Muscle of leg (tissue), 3 donors: ENCODE measurements at regions not wholly inside any gene's neighbourhood (a gene's known extent, or its start where the extent isn't known, plus 50 kb on each side); places are given as distances from the start of the nearest gene placed in this dataset.
A peak's percentile ranks its signal among the peaks of the same experiment; 100 is the strongest.

Experiments
- DNase-seq: peaks from one replicate; pipeline ENCODE4 v3.0.0; 2013
- H3K27ac ChIP-seq: one replicate; pipeline ENCODE4 v1.5.1; 2013; ENCODE audit warnings: mild to moderate bottlenecking, low read length, control low read depth
- H3K27me3 ChIP-seq: one replicate; pipeline ENCODE4 v1.6.1; 2013; ENCODE audit warnings: low read length; ENCODE audit not compliant: control insufficient read depth, insufficient read depth
- H3K36me3 ChIP-seq: one replicate; pipeline ENCODE4 v1.6.1; 2013; ENCODE audit warnings: low read length; ENCODE audit not compliant: control insufficient read depth, insufficient read depth
- H3K4me1 ChIP-seq: one replicate; pipeline ENCODE4 v1.6.1; 2013; ENCODE audit warnings: low read length; ENCODE audit not compliant: control insufficient read depth, insufficient read depth
- H3K4me3 ChIP-seq: one replicate; pipeline ENCODE4 v1.5.1; 2013; ENCODE audit warnings: low read length, control low read depth
- H3K9me3 ChIP-seq: replicated peaks from 2 replicates; pipeline ENCODE4 v1.6.1; 2013; ENCODE audit warnings: low read depth, low read length; ENCODE audit not compliant: control insufficient read depth
- WGBS: methylation state at CpG from one replicate; pipeline ENCODE4 v1.1.5; 2013; ENCODE audit warnings: missing lambda C conversion rate; ENCODE audit not compliant: insufficient coverage; 5-methylcytosine and 5-hydroxymethylcytosine counted together

GRCh38 chr18:71503222-71503621 is 1040.9 kb downstream of the CBLN2 start:
- no peak for DNase-seq
- Histone ChIP-seq H3K9me3 (peaks cover 2% of the 10 kb centered on the region), H3K4me3 (no peak overlapping the region), H3K27ac (no peak overlapping the region), H3K36me3 (no peaks in the 10 kb centered on the region), H3K4me1 (no peaks in the 10 kb centered on the region), H3K27me3 (no peaks in the 10 kb centered on the region)

GRCh38 chr18:71485611-71486010 is 1058.5 kb downstream of the CBLN2 start:
- H3K27me3 ChIP-seq, result no peaks in the 10 kb centered on the region
- no peaks in the 10 kb centered on the region for H3K36me3 ChIP-seq
- H3K4me3 ChIP-seq, result no peak overlapping the region
- no peaks in the 10 kb centered on the region for H3K4me1 ChIP-seq
- 83% methylated on average over 2 of the region's 3 CpGs for WGBS
- no peak overlapping the region for H3K27ac ChIP-seq
- peaks cover 2% of the 10 kb centered on the region for H3K9me3 ChIP-seq
- no peak for DNase-seq

GRCh38 chr18:71471963-71472725 is 1072.0 kb downstream of the CBLN2 start:
- Histone ChIP-seq H3K4me3 (no peak overlapping the region), H3K27me3 (no peaks in the 10 kb centered on the region), H3K9me3 (no peaks in the 10 kb centered on the region), H3K27ac (no peak overlapping the region), H3K4me1 (no peaks in the 10 kb centered on the region), H3K36me3 (no peaks in the 10 kb centered on the region)
- 65% methylated on average over 6 of the region's 19 CpGs for WGBS
- no peak for DNase-seq

- WGBS, result no CpG with 5 or more reads among the region's 3 CpGs
- Histone ChIP-seq H3K27me3 (no peaks in the 10 kb centered on the region), H3K36me3 (no peaks in the 10 kb centered on the region), H3K4me1 (no peaks in the 10 kb centered on the region), H3K4me3 (no peak overlapping the region), H3K27ac (no peak overlapping the region), H3K9me3 (no peaks in the 10 kb centered on the region)
- no peak for DNase-seq
Observed at GRCh38 chr18:71456206-71456605, 1087.9 kb downstream of the CBLN2 start.

GRCh38 chr18:71450257-71450656 is 1093.9 kb downstream of the CBLN2 start:
- no CpG with 5 or more reads among the region's 3 CpGs for WGBS
- no peaks in the 10 kb centered on the region for H3K9me3 ChIP-seq
- H3K27me3 ChIP-seq, result no peaks in the 10 kb centered on the region
- H3K4me1 ChIP-seq, result no peaks in the 10 kb centered on the region
- no peak overlapping the region for H3K4me3 ChIP-seq
- H3K27ac ChIP-seq, result no peak overlapping the region
- no peaks in the 10 kb centered on the region for H3K36me3 ChIP-seq
- no peak for DNase-seq

GRCh38 chr18:71443706-71444480 is 1100.2 kb downstream of the CBLN2 start:
- 14% methylated on average over 1 of the region's 3 CpGs for WGBS
- Histone ChIP-seq H3K4me1 (no peaks in the 10 kb centered on the region), H3K27ac (no peak overlapping the region), H3K4me3 (no peak overlapping the region), H3K9me3 (peaks cover 2% of the 10 kb centered on the region), H3K36me3 (no peaks in the 10 kb centered on the region), H3K27me3 (no peaks in the 10 kb centered on the region)
- DNase-seq, result peak; percentile 14

- Histone ChIP-seq H3K27me3 (no peaks in the 10 kb centered on the region), H3K9me3 (peaks cover 2% of the 10 kb centered on the region), H3K36me3 (no peaks in the 10 kb centered on the region), H3K27ac (no peak overlapping the region), H3K4me1 (no peaks in the 10 kb centered on the region), H3K4me3 (no peak overlapping the region)
- peak; percentile 59 for DNase-seq
- WGBS, result no CpG with 5 or more reads among the region's 3 CpGs
Observed at GRCh38 chr18:71442731-71443141, 1101.4 kb downstream of the CBLN2 start.

- H3K27me3 ChIP-seq, result no peaks in the 10 kb centered on the region
- H3K9me3 ChIP-seq, result peaks cover 2% of the 10 kb centered on the region
- WGBS, result no CpG with 5 or more reads among the region's 4 CpGs
- no peaks in the 10 kb centered on the region for H3K4me1 ChIP-seq
- no peak for DNase-seq
- H3K36me3 ChIP-seq, result no peaks in the 10 kb centered on the region
- H3K27ac ChIP-seq, result no peak overlapping the region
- H3K4me3 ChIP-seq, result no peak overlapping the region
Observed at GRCh38 chr18:71441156-71441555, 1103.0 kb downstream of the CBLN2 start.

GRCh38 chr18:71437511-71437910 is 1106.6 kb downstream of the CBLN2 start:
- H3K4me3 ChIP-seq, result no peak overlapping the region
- no peaks in the 10 kb centered on the region for H3K36me3 ChIP-seq
- no peak for DNase-seq
- H3K27me3 ChIP-seq, result no peaks in the 10 kb centered on the region
- H3K4me1 ChIP-seq, result no peaks in the 10 kb centered on the region
- no peak overlapping the region for H3K27ac ChIP-seq
- H3K9me3 ChIP-seq, result no peaks in the 10 kb centered on the region
- no CpG with 5 or more reads among the region's 2 CpGs for WGBS

GRCh38 chr18:71433373-71433772 is 1110.8 kb downstream of the CBLN2 start:
- H3K27me3 ChIP-seq, result no peaks in the 10 kb centered on the region
- no peak overlapping the region for H3K27ac ChIP-seq
- H3K36me3 ChIP-seq, result no peaks in the 10 kb centered on the region
- no peak for DNase-seq
- WGBS, result 63% methylated on average over 1 of the region's 2 CpGs
- no peak overlapping the region for H3K4me3 ChIP-seq
- no peaks in the 10 kb centered on the region for H3K4me1 ChIP-seq
- no peaks in the 10 kb centered on the region for H3K9me3 ChIP-seq
